H9 (cell line): ENCODE measurements at regions not wholly inside any gene's neighbourhood (a gene's known extent, or its start where the extent isn't known, plus 50 kb on each side); places are given as distances from the start of the nearest gene placed in this dataset.

Source experiments
- DNase-seq: peaks from one replicate; pipeline ENCODE4 v3.0.0-alpha.2; 2017
- H2AFZ ChIP-seq: one replicate; pipeline ENCODE4 v1.6.1; 2013; ENCODE audit warnings: mild to moderate bottlenecking, low read length, control low read depth, moderate library complexity
- H2AK5ac ChIP-seq: 2 replicates; pipeline ENCODE4 v1.6.1; 2013; ENCODE audit warnings: low read length, control low read depth, mixed read lengths; ENCODE audit not compliant: insufficient read length
- H2BK120ac ChIP-seq: one replicate; pipeline ENCODE4 v1.6.1; 2013; ENCODE audit warnings: low read depth, mild to moderate bottlenecking, low read length, control low read depth, inconsistent platforms; ENCODE audit not compliant: poor library complexity, severe bottlenecking
- H2BK12ac ChIP-seq: 2 replicates; pipeline ENCODE4 v1.6.1; 2013; ENCODE audit warnings: low read length, control low read depth, mixed read lengths, low read depth; ENCODE audit not compliant: insufficient read length
- H2BK15ac ChIP-seq: 2 replicates; pipeline ENCODE4 v1.6.1; 2013; ENCODE audit warnings: low read depth, low read length, control low read depth
- H2BK20ac ChIP-seq: one replicate; pipeline ENCODE4 v1.6.1; 2013; ENCODE audit warnings: low read depth, mild to moderate bottlenecking, low read length, control low read depth, inconsistent platforms; ENCODE audit not compliant: poor library complexity, severe bottlenecking
- H2BK5ac ChIP-seq: 2 replicates; pipeline ENCODE4 v1.6.1; 2013; ENCODE audit warnings: low read length, control low read depth, mixed read lengths; ENCODE audit not compliant: insufficient read length
- H3K14ac ChIP-seq: 2 replicates; pipeline ENCODE4 v1.6.1; 2013; ENCODE audit warnings: low read length, control low read depth; ENCODE audit not compliant: insufficient read depth
- H3K18ac ChIP-seq: 2 replicates; pipeline ENCODE4 v1.6.1; 2013; ENCODE audit warnings: low read depth, mild to moderate bottlenecking, mixed read lengths, low read length, control low read depth; ENCODE audit not compliant: insufficient read length
- H3K23ac ChIP-seq: 2 replicates; pipeline ENCODE4 v1.6.1; 2013; ENCODE audit warnings: low read length, control low read depth, mixed read lengths, low read depth; ENCODE audit not compliant: insufficient read length
- H3K23me2 ChIP-seq: 2 replicates; pipeline ENCODE4 v1.6.1; 2013; ENCODE audit warnings: low read depth, mild to moderate bottlenecking, mixed read lengths, low read length, control low read depth; ENCODE audit not compliant: insufficient read length, poor library complexity, severe bottlenecking
- H3K27ac ChIP-seq: 2 replicates; pipeline ENCODE4 v1.5.1; 2013; ENCODE audit warnings: low read length, control low read depth, mixed read lengths, low read depth; ENCODE audit not compliant: insufficient read length
- H3K27me3 ChIP-seq: 2 replicates; pipeline ENCODE4 v1.6.1; 2013; ENCODE audit warnings: low read length, control low read depth, inconsistent platforms; ENCODE audit not compliant: insufficient read depth
- H3K4ac ChIP-seq: 2 replicates; pipeline ENCODE4 v1.6.1; 2013; ENCODE audit warnings: low read depth, mild to moderate bottlenecking, control low read depth, inconsistent platforms, low read length, moderate library complexity
- H3K4me1 ChIP-seq: 2 replicates; pipeline ENCODE4 v1.6.1; 2013; ENCODE audit warnings: low read length, control low read depth, inconsistent platforms; ENCODE audit not compliant: insufficient read depth
- H3K4me2 ChIP-seq: 2 replicates; pipeline ENCODE4 v1.6.1; 2013; ENCODE audit warnings: low read length, control low read depth, mixed read lengths; ENCODE audit not compliant: insufficient read length, insufficient read depth
- H3K56ac ChIP-seq: 2 replicates; pipeline ENCODE4 v1.6.1; 2013; ENCODE audit warnings: low read depth, mild to moderate bottlenecking, mixed read lengths, low read length, control low read depth; ENCODE audit not compliant: insufficient read length
- H3K79me1 ChIP-seq: 2 replicates; pipeline ENCODE4 v1.6.1; 2013; ENCODE audit warnings: low read depth, mild to moderate bottlenecking, moderate library complexity, low read length, control low read depth, inconsistent platforms; ENCODE audit not compliant: insufficient read depth, poor library complexity, severe bottlenecking
- H3K79me2 ChIP-seq: 2 replicates; pipeline ENCODE4 v1.6.1; 2013; ENCODE audit warnings: low read length, control low read depth, inconsistent platforms; ENCODE audit not compliant: insufficient read depth
- H3K9ac ChIP-seq: 2 replicates; pipeline ENCODE4 v1.6.1; 2013; ENCODE audit warnings: low read length, control low read depth, mixed read lengths; ENCODE audit not compliant: insufficient read length; ENCODE audit errors: extremely low read depth
- H3K9me3 ChIP-seq: one replicate; pipeline ENCODE4 v1.6.1; 2013; ENCODE audit warnings: low read depth, low read length, inconsistent platforms; ENCODE audit not compliant: control insufficient read depth
- H3T11ph ChIP-seq: one replicate; pipeline ENCODE4 v1.6.1; 2013; ENCODE audit warnings: mild to moderate bottlenecking, low read length, control low read depth, inconsistent platforms
- H4K20me1 ChIP-seq: one replicate; pipeline ENCODE4 v1.6.1; 2013; ENCODE audit not compliant: control insufficient read depth, insufficient read length, insufficient read depth
- H4K5ac ChIP-seq: 2 replicates; pipeline ENCODE4 v1.6.1; 2013; ENCODE audit warnings: low read depth, mild to moderate bottlenecking, mixed read lengths, low read length, control low read depth; ENCODE audit not compliant: insufficient read length
- H4K8ac ChIP-seq: replicated peaks from 2 replicates; pipeline ENCODE4 v1.6.1; 2013; ENCODE audit warnings: low read length, control low read depth, mixed read lengths, low read depth; ENCODE audit not compliant: insufficient read length
- H4K91ac ChIP-seq: 2 replicates; pipeline ENCODE4 v1.6.1; 2013; ENCODE audit warnings: low read depth, mild to moderate bottlenecking, moderate library complexity, mixed read lengths, low read length, control low read depth; ENCODE audit not compliant: insufficient read length
- H3K27ac Mint-ChIP-seq, 3 experiments: 2 replicates in 2 of 3; 3 replicates in 1 of 3; pipeline ENCODE4 v1.8.0; 2020 to 2021; ENCODE audit warnings: mixed read lengths in 3 of 3, mild to moderate bottlenecking in 1 of 3, moderate library complexity in 1 of 3
- H3K27me3 Mint-ChIP-seq: 2 replicates; pipeline ENCODE4 v1.8.0; 2021; ENCODE audit warnings: low read depth, mild to moderate bottlenecking, moderate library complexity, mixed read lengths
- H3K36me3 Mint-ChIP-seq, 3 experiments: 2 replicates in 2 of 3; 3 replicates in 1 of 3; pipeline ENCODE4 v1.8.0; 2020 to 2021; ENCODE audit warnings: low read depth in 3 of 3, mixed read lengths in 3 of 3; ENCODE audit not compliant: insufficient read depth in 1 of 3
- H3K4me1 Mint-ChIP-seq, 2 experiments: 2 replicates each; pipeline ENCODE4 v1.8.0; 2020; ENCODE audit warnings: mixed read lengths in 2 of 2
- H3K4me3 Mint-ChIP-seq, 2 experiments: 2 replicates in 1 of 2; 3 replicates in 1 of 2; pipeline ENCODE4 v1.8.0; 2020 to 2021; ENCODE audit warnings: mild to moderate bottlenecking in 2 of 2, mixed read lengths in 2 of 2, moderate library complexity in 1 of 2
- H3K9me3 Mint-ChIP-seq, 2 experiments: 2 replicates in 1 of 2; 3 replicates in 1 of 2; pipeline ENCODE4 v1.8.0; 2020; ENCODE audit warnings: mild to moderate bottlenecking in 2 of 2, mixed read lengths in 2 of 2, moderate library complexity in 1 of 2
- CTCF ChIP-seq: fragments of 200-600 bp; sonication (generic); conservative IDR thresholded peaks from 3 replicates; pipeline ENCODE4 v1.8.0; 2021; ENCODE audit warnings: antibody characterized with exemption, mild to moderate bottlenecking

- Histone ChIP-seq H3K4ac (no peak overlapping the region), H2BK20ac (no peak overlapping the region), H4K91ac (no peak overlapping the region), H3K27me3 (no peaks in the 10 kb centered on the region), H3K79me2 (no peaks in the 10 kb centered on the region), H3K9me3 (no peaks in the 10 kb centered on the region), H4K5ac (no peak overlapping the region), H3K79me1 (no peaks in the 10 kb centered on the region), H3K18ac (no peak overlapping the region), H2BK12ac (no peak overlapping the region), H3K14ac (no peak overlapping the region), H3K4me1 (peaks cover 3% of the 10 kb centered on the region; the same call in 1 of the 2 replicates), H3K23ac (no peak overlapping the region), H3K23me2 (no peaks in the 10 kb centered on the region), H2AK5ac (no peak overlapping the region), H4K8ac (no peak overlapping the region), H3T11ph (no peak overlapping the region), H2BK120ac (no peak overlapping the region), H3K9ac (no peak overlapping the region), H2AFZ (no peak overlapping the region), H2BK15ac (no peak overlapping the region), H3K4me2 (no peak overlapping the region), H4K20me1 (no peaks in the 10 kb centered on the region), H2BK5ac (no peak overlapping the region), H3K27ac (no peak overlapping the region), H3K56ac (no peak overlapping the region)
- Mint-ChIP-seq H3K9me3 (no peaks in the 10 kb centered on the region), H3K4me1 (peaks cover 34 to 38% of the 10 kb centered on the region in 2 experiments), H3K27ac (peak overlapping the region in 1 of 3 experiments; percentile 23; a peak in 1 of 7 replicates), H3K36me3 (no peaks in the 10 kb centered on the region), H3K27me3 (no peaks in the 10 kb centered on the region; the same call in none of the 2 replicates), H3K4me3 (no peak overlapping the region)
- no peak for TF ChIP-seq CTCF
- no peak for DNase-seq
Observed at GRCh38 chr5:72040513-72040912, 66.8 kb upstream of the MAP1B start.
